ENCODE measurements at regions not wholly inside any gene's neighbourhood (a gene's known extent, or its start where the extent isn't known, plus 50 kb on each side); places are given as distances from the start of the nearest gene placed in this dataset.

DNA sequence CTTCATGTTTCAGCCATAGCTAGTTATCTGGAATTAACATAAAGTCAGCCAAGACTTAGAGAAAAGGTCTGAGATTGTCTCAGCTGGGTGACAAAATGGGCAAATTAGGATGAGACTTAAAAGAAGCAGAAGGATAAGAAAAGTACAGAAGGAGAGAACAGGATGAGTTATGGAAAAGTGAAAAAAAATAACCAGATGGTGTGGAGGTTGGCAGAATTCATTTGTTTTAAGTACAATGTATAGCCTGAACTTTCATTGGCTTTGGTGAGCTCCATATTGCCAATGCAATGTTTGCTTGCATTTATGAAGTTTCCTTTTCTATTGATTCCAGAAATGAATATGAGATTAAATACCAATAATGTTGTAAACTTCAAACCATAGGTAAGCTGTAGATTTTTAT is 447.2 kb upstream of the DPH6 start:
- Histone ChIP-seq H3K4me3 (no peak overlapping the region), H3K27me3 (no peaks in the 10 kb centered on the region), H3K36me3 (no peaks in the 10 kb centered on the region), H3K9me3 (no peaks in the 10 kb centered on the region), H3K4me1 (no peaks in the 10 kb centered on the region), H3K27ac (no peak overlapping the region)
- no peak for DNase-seq
- intact Hi-C loops (cut with DNase I) = loop anchor here (10.0 kb wide), 1 partner anchor 62 kb away; no protein-coding TSS in a partner anchor
- TF ChIP-seq POLR2AphosphoS5 (IDR thresholded peaks at IDR 0.05) (no peak), EP300 (IDR thresholded peaks at IDR 0.05) (no peak), POLR2A (IDR thresholded peaks at IDR 0.05) (no peak)

- intact Hi-C loops (cut with DNase I) = loop anchor here (10.0 kb wide), 1 partner anchor 60 kb away; no protein-coding TSS in a partner anchor
- Histone ChIP-seq H3K27me3 (no peaks in the 10 kb centered on the region), H3K36me3 (no peaks in the 10 kb centered on the region), H3K27ac (no peak overlapping the region), H3K4me3 (no peak overlapping the region), H3K9me3 (no peaks in the 10 kb centered on the region), H3K4me1 (no peaks in the 10 kb centered on the region)
- no peak for DNase-seq
- TF ChIP-seq POLR2A (IDR thresholded peaks at IDR 0.05) (no peak), POLR2AphosphoS5 (IDR thresholded peaks at IDR 0.05) (no peak), CTCF (IDR thresholded peaks at IDR 0.05) (no peak), EP300 (IDR thresholded peaks at IDR 0.05) (no peak)
- WGBS, 2 donors = 84 to 92% methylated on average over 1 of the region's 1 CpG
These were observed 448.9 kb upstream of the DPH6 start for GRCh38 chr15:35994876-35995275.

- Histone ChIP-seq H3K27ac (no peak overlapping the region), H3K36me3 (no peaks in the 10 kb centered on the region), H3K27me3 (no peaks in the 10 kb centered on the region), H3K4me3 (no peak overlapping the region), H3K4me1 (no peaks in the 10 kb centered on the region), H3K9me3 (no peaks in the 10 kb centered on the region)
- no peak for TF ChIP-seq EP300 (IDR thresholded peaks at IDR 0.05)
- no peak for TF ChIP-seq POLR2A (IDR thresholded peaks at IDR 0.05)
- TF ChIP-seq POLR2AphosphoS5 (IDR thresholded peaks at IDR 0.05) = no peak
- no peak for TF ChIP-seq CTCF (IDR thresholded peaks at IDR 0.05)
- WGBS, 2 donors = 52 to 69% methylated on average over 7 of the region's 7 CpGs
- intact Hi-C loops (cut with DNase I) = loop anchor here (10.0 kb wide), 1 partner anchor 56 kb away; no protein-coding TSS in a partner anchor
- no peak for DNase-seq
These were observed 453.0 kb upstream of the DPH6 start for GRCh38 chr15:35998663-35999602.

GRCh38 chr15:36004891-36005490 is 459.0 kb upstream of the DPH6 start:
- no peaks in the 10 kb centered on the region for H3K4me1 ChIP-seq
- H3K27ac ChIP-seq = no peak overlapping the region
- 50 to 55% methylated on average over 2 of the region's 2 CpGs for WGBS, 2 donors
- H3K27me3 ChIP-seq = no peaks in the 10 kb centered on the region
- intact Hi-C loops (cut with DNase I) = no loop called here
- H3K36me3 ChIP-seq = no peaks in the 10 kb centered on the region
- H3K9me3 ChIP-seq = peaks cover 0 to 5% (median 0%) of the 10 kb centered on the region in 4 donors
- no peak for DNase-seq
- TF ChIP-seq POLR2A (IDR thresholded peaks at IDR 0.05) (no peak), EP300 (IDR thresholded peaks at IDR 0.05) (no peak), POLR2AphosphoS5 (IDR thresholded peaks at IDR 0.05) (no peak), CTCF (IDR thresholded peaks at IDR 0.05) (no peak)
- H3K4me3 ChIP-seq = no peak overlapping the region

DNA sequence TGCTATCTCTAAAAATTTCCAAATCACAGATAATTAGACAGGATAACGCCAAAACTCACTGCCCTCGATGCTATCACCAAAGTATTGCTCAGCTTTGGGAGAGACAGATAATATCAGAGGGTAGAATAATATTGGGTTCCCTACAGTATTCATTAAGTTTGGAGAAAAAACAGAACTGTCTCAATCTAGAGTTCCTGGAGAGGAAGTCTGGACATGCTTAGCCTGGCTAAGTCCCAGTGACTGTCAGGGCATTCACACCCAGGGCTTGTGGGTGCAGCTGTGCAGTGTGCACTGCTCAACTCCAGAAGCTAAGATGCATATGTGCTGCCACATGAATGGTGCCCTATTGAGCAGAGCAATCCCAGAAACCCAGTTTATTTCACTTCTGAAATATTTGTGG is 459.6 kb upstream of the DPH6 start:
- H3K9me3 ChIP-seq = peaks cover 0 to 5% (median 0%) of the 10 kb centered on the region in 4 donors
- H3K27ac ChIP-seq = no peak overlapping the region
- intact Hi-C loops (cut with DNase I) = no loop called here
- 88 to 90% methylated on average over 2 of the region's 2 CpGs for WGBS, 2 donors
- no peaks in the 10 kb centered on the region for H3K27me3 ChIP-seq
- H3K4me3 ChIP-seq = no peak overlapping the region
- no peaks in the 10 kb centered on the region for H3K36me3 ChIP-seq
- H3K4me1 ChIP-seq = no peaks in the 10 kb centered on the region
- DNase-seq = no peak
- no peak for TF ChIP-seq POLR2A (IDR thresholded peaks at IDR 0.05)
